T-helper 1 cell treated with Interleukin-12 subunit alpha and Interleukin-12 subunit beta and Interleukin-4 antibody, amounts not matched to agents 30 μg/mL and 1 μg/mL, for 36 hours (primary cell): ENCODE measurements at regions not wholly inside any gene's neighbourhood (a gene's known extent, or its start where the extent isn't known, plus 50 kb on each side); places are given as distances from the start of the nearest gene placed in this dataset.

Source experiments
- H3K27ac Mint-ChIP-seq: one replicate; pipeline ENCODE4 v1.8.0; 2021; ENCODE audit warnings: mild to moderate bottlenecking, mixed read lengths
- H3K27me3 Mint-ChIP-seq: one replicate; pipeline ENCODE4 v1.8.0; 2021; ENCODE audit warnings: low read depth, mixed read lengths
- H3K36me3 Mint-ChIP-seq: one replicate; pipeline ENCODE4 v1.8.0; 2021; ENCODE audit warnings: low read depth, mixed read lengths
- H3K4me1 Mint-ChIP-seq: one replicate; pipeline ENCODE4 v1.8.0; 2021; ENCODE audit warnings: low read depth, mixed read lengths
- H3K4me3 Mint-ChIP-seq: one replicate; pipeline ENCODE4 v1.8.0; 2021; ENCODE audit warnings: mild to moderate bottlenecking, moderate library complexity, mixed read lengths
- H3K9me3 Mint-ChIP-seq: one replicate; pipeline ENCODE4 v1.8.0; 2021; ENCODE audit warnings: mixed read lengths

DNA sequence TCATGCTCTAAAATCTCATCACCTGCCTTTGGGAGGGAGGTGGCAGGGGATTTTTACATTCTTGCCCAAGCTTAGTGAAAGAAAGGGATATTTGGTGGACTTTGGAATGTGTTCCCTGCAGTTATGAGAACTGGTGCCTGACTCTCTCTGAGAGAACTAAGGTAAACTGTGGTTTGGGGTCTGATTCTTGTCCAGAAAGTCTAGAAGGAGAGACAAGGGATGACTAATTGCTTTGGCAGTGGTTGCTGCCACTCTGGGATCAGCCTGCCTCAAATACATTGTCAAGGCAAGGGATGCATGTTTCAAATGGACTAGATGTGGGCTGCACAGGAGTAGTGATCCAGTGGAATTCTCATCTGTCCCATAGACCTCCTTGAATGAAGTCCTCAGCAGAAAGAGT lies 115.2 kb downstream of the DDIT4L start:
- Mint-ChIP-seq H3K4me3 (no peak overlapping the region), H3K27ac (no peak overlapping the region), H3K4me1 (peaks cover 12% of the 10 kb centered on the region), H3K9me3 (peaks cover 10% of the 10 kb centered on the region), H3K27me3 (no peaks in the 10 kb centered on the region), H3K36me3 (peaks cover 10% of the 10 kb centered on the region)

DNA sequence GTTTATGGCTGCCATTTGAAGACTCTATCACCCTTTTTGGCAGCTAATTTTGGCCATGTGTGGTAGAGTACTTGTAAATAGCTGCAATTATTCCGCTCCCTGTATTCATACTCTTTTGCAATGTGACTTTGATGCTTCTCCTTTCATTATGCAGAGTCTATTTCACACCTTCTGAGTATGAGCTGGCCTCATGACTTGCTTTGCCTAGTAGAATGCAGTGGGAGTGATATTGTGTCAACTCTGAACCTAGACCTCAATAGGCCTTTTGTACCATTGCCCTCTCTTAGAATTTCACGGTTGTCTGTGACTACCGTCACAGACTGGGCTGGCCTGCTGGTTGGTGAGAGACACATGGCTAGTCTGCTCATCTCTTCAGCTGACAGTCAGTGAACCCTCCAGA lies 118.8 kb downstream of the DDIT4L start:
- Mint-ChIP-seq H3K4me3 (no peak overlapping the region), H3K4me1 (no peaks in the 10 kb centered on the region), H3K27me3 (peaks cover 5% of the 10 kb centered on the region), H3K36me3 (no peaks in the 10 kb centered on the region), H3K27ac (no peak overlapping the region), H3K9me3 (no peaks in the 10 kb centered on the region)

DNA sequence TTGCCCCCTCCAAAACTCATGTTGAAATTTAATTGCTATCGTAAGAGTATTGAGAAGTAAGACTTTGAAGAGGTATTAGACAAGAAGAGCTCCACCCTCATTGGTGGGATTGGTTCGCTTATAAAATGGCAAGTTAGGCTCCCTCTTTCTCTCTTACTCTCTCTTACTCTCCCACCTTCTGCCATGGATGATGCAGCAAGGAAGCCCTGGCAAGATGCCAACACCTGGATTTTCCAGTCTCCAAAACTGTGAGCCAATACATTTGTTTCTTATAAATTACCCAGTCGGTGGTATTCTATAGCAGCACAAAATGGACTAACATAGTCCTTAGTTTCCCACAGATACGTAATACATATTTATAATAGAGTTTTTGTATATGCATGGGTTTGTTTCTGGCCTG lies 119.4 kb downstream of the DDIT4L start:
- Mint-ChIP-seq H3K4me3 (no peak overlapping the region), H3K27ac (no peak overlapping the region), H3K4me1 (no peaks in the 10 kb centered on the region), H3K36me3 (no peaks in the 10 kb centered on the region), H3K9me3 (no peaks in the 10 kb centered on the region), H3K27me3 (peaks cover 5% of the 10 kb centered on the region)

DNA sequence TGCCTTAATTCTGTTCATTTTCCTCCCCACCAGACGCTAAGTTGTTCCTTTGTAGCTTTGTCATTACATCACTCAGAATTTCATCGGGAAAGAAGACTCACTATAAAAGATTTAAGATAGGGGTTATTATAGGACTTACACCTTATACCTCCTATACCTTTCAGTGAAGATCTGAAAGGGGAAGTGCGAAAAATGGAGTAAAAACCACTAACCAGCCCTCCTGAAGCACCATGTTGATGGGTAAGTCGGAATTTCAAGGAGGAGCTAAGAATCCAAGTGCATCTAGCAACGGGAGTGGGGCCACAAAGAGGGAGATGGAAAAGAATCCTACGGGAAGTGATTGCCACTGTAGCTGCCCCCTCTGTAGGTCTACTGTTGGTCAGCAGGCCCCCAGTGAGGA lies 119.1 kb upstream of the H2AZ1 start:
- Mint-ChIP-seq H3K27me3 (peaks cover 5% of the 10 kb centered on the region), H3K4me1 (no peaks in the 10 kb centered on the region), H3K4me3 (no peak overlapping the region), H3K27ac (no peak overlapping the region), H3K9me3 (no peaks in the 10 kb centered on the region), H3K36me3 (no peaks in the 10 kb centered on the region)

DNA sequence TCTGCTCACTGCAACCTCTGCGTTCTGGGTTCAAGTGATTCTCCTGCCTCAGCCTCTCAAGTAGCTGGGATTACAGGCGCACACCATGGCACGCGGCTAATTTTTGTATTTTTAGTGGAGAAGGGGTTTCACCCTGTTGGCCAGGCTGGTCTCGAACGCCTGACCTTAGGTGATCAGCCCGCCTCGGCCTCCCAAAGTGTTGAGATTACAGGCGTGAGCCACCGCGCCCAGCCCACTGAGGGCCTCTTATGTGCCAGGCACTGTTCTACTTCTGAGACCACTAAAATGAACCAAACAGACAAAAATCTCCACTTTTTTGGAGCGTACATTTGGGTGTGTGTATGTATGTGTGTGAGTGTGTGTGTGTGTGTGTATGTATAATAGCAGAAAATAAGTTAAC lies 117.2 kb upstream of the H2AZ1 start:
- peaks cover 8% of the 10 kb centered on the region for H3K27me3 Mint-ChIP-seq
- no peak overlapping the region for H3K4me3 Mint-ChIP-seq
- no peaks in the 10 kb centered on the region for H3K36me3 Mint-ChIP-seq
- no peaks in the 10 kb centered on the region for H3K4me1 Mint-ChIP-seq
- no peak overlapping the region for H3K27ac Mint-ChIP-seq
- H3K9me3 Mint-ChIP-seq, result no peaks in the 10 kb centered on the region

DNA sequence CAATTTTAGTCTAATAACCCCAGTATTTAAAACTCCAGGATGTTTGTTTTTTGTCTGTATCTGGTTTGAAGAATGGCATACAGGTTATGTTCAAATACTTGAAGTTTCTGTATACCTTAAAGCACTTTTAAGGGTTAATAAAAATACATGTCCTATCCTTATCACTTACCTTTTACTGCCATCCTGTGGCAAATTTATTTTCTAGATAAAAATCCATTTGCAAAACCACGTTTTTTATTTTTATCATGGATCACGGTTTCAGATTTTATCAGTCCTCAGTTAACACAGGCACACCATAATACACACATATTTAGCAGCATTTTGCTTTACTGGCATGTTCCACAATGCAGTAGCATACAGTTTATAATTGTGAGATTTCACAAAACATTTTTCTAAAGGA lies 113.3 kb upstream of the H2AZ1 start:
- no peaks in the 10 kb centered on the region for H3K9me3 Mint-ChIP-seq
- H3K36me3 Mint-ChIP-seq, result no peaks in the 10 kb centered on the region
- H3K27ac Mint-ChIP-seq, result no peak overlapping the region
- H3K4me1 Mint-ChIP-seq, result no peaks in the 10 kb centered on the region
- H3K27me3 Mint-ChIP-seq, result peaks cover 4% of the 10 kb centered on the region
- no peak overlapping the region for H3K4me3 Mint-ChIP-seq

DNA sequence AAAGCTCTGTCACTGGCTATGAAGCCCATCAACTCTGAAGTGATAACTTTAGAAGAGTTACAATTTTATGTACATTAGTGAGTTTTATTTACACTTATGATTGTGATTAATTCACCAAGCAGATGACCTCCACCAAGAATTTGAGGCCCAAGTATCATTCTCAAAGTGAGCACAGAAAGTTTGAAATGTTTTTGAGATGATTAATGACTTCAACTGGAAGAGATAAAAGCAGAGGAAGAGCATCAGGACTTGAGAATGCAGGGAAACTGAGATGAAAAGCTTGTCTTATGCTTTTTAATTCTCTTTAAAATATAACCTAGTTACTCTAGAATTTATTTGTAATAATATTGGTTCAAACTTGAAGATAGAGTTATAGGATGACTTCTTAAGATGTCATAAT lies 112.8 kb upstream of the H2AZ1 start:
- Mint-ChIP-seq H3K4me1 (no peaks in the 10 kb centered on the region), H3K27ac (no peak overlapping the region), H3K4me3 (no peak overlapping the region), H3K9me3 (no peaks in the 10 kb centered on the region), H3K36me3 (no peaks in the 10 kb centered on the region), H3K27me3 (peaks cover 4% of the 10 kb centered on the region)

DNA sequence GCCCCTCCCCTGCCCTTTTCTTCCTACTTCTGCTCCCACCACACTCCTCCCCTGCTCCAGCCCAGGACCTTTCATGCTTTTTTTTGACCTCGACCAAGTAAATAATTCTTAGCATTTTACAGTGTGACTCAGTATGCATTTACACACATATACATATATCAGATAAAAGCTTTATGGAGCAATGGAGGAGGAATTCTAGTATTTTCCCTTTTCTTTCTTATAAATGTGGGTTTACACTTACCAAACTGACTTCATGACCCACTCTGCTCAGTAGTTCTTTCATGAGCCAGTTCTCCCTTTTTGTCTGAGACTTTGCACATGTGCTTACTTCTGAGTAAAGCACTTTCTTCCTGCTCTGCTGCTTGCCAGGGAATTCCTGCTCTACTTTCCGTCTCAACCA lies 111.8 kb upstream of the H2AZ1 start:
- Mint-ChIP-seq H3K4me3 (no peak overlapping the region), H3K9me3 (no peaks in the 10 kb centered on the region), H3K27ac (no peak overlapping the region), H3K4me1 (no peaks in the 10 kb centered on the region), H3K27me3 (peaks cover 4% of the 10 kb centered on the region), H3K36me3 (no peaks in the 10 kb centered on the region)

DNA sequence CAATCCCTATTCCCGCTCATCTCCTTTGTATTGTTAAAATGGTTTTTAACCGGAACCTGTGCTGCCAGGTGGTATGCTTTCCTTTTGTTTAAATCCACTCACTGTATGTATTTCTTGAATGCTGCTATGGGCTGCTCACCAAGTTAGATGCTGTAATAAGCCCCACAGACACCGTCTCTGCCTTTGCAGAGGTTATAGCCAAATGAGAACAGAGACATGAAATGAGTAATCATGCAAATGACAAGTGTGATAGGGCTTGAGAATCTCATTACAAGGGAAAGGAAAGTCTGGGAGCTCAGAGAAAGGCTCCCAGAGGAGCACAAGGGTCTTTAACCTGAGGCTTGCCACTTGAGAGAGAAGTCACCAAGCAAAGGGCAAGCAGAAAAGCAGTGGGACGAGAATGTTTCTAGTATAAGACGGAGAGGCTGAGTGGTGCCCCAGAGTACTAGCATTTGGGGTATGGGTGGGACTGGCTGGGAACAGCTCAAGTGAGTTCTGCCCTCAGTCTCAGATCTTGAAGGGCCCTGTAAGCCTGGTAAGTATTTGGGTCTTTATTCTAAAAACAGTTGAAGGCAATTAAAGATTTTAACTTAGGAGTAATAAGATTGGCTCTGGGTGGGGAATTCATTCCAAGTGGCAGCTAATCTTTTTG lies 110.8 kb upstream of the H2AZ1 start:
- Mint-ChIP-seq H3K27ac (no peak overlapping the region), H3K9me3 (no peaks in the 10 kb centered on the region), H3K27me3 (peaks cover 8% of the 10 kb centered on the region), H3K4me1 (no peaks in the 10 kb centered on the region), H3K4me3 (no peak overlapping the region), H3K36me3 (no peaks in the 10 kb centered on the region)

DNA sequence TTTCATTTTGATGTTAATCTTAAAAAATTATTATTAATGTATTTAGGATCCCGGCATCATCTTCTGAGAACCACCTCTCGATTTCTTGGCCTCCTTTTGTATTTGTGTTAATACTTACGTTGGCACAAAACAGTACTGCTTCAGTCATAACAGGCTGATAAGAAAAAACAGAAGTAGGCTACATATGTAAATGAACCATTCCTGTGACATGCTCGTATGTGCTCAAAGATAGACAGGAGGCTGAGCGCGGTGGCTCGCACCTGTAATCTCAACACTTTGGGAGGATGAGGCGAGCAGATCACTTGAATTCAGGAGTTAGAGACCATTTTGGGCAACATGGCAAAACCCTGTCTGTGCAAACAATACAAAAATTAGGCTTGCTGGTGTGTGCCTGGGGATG lies 109.4 kb upstream of the H2AZ1 start:
- H3K4me1 Mint-ChIP-seq, result no peaks in the 10 kb centered on the region

DNA sequence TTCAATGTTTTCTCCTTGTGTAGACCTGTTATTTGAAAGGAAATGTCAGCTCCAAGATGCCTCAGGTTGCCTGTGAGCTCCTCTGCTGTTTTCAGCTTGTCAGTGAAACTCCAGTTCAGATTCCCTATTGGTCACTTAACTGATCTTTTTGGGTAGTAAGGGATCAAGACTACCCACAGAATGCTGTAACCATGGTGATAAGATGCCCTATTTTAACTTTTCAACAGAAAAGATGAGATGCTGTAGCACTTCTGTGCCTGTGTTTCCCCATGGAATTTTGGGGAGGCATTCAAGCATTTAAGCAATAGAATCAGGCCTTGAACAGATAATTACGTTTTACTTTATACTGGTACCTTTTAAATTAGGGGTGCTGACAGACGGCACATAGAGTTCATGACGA lies 106.6 kb upstream of the H2AZ1 start:
- Mint-ChIP-seq H3K9me3 (no peaks in the 10 kb centered on the region), H3K27me3 (peaks cover 11% of the 10 kb centered on the region), H3K27ac (no peak overlapping the region), H3K36me3 (no peaks in the 10 kb centered on the region), H3K4me3 (no peak overlapping the region), H3K4me1 (no peaks in the 10 kb centered on the region)

More for the DNA sequence above, 109.4 kb upstream of the H2AZ1 start:
- Mint-ChIP-seq H3K4me3 (no peak overlapping the region), H3K27ac (no peak overlapping the region), H3K27me3 (peaks cover 15% of the 10 kb centered on the region), H3K36me3 (no peaks in the 10 kb centered on the region), H3K9me3 (no peaks in the 10 kb centered on the region)

DNA sequence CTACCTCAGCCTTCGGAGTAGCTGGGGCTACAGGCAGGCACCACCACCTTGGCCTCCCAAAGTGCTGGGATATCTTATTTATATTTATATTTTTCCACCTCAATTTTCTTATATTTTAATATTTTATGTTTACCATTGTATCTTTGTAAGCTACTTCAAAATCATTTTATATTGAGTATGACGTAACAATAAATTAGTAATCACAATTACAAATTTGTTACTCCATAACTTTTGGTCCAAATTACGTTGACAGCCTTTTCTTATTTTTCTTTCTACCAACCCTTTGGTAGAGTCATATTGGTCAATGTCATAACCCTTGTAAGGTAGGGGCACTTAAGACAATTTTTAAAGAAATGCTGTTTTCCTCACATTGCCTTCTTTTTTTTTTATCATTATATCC lies 104.0 kb upstream of the H2AZ1 start:
- Mint-ChIP-seq H3K27ac (no peak overlapping the region), H3K4me1 (no peaks in the 10 kb centered on the region), H3K9me3 (no peaks in the 10 kb centered on the region)

DNA sequence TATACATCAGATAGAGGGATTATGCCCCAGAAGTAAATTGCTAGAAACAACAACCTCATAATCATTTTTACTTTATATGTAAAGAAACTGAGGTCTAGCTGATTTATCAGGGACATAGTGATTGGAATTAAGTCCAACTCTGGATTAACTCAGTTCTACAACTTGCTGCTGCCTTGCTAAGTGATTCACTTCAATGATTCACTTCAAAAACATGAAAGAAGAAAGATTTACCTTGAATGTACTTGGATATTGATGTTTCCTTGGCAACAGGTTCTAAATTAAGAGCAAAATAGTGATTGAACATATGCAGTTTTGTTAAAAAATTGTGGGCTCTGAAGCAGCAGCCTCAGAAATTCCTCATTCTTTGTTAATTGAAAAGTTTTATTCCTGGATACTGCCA lies 99.8 kb upstream of the H2AZ1 start:
- Mint-ChIP-seq H3K27me3 (peaks cover 1% of the 10 kb centered on the region), H3K27ac (no peak overlapping the region), H3K36me3 (no peaks in the 10 kb centered on the region), H3K9me3 (peaks cover 4% of the 10 kb centered on the region), H3K4me3 (no peak overlapping the region), H3K4me1 (no peaks in the 10 kb centered on the region)

More for the DNA sequence above, 104.0 kb upstream of the H2AZ1 start:
- peaks cover 11% of the 10 kb centered on the region for H3K27me3 Mint-ChIP-seq
- no peaks in the 10 kb centered on the region for H3K36me3 Mint-ChIP-seq
- H3K4me3 Mint-ChIP-seq, result no peak overlapping the region

DNA sequence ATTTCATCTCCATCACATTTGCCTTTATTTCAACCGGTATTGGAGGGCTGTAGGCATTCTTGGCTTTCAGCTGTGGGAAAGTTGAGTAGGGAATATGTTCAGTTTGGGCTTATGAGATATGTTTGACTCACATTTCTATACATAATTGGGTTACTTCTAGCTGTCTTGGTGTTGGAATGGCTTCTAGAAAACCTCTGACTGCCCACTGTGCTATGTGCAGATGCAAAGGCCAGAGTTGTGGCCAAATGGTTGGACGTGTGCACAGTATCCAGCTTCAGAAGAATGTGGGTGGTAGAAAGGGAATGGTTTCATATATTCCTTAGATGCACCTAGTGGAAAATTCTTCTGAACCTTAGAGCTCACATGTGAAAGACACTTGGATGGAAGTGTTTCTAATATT lies 92.6 kb upstream of the H2AZ1 start:
- Mint-ChIP-seq H3K36me3 (no peaks in the 10 kb centered on the region), H3K9me3 (peaks cover 6% of the 10 kb centered on the region), H3K27me3 (no peaks in the 10 kb centered on the region), H3K4me1 (no peaks in the 10 kb centered on the region), H3K27ac (no peak overlapping the region), H3K4me3 (no peak overlapping the region)

DNA sequence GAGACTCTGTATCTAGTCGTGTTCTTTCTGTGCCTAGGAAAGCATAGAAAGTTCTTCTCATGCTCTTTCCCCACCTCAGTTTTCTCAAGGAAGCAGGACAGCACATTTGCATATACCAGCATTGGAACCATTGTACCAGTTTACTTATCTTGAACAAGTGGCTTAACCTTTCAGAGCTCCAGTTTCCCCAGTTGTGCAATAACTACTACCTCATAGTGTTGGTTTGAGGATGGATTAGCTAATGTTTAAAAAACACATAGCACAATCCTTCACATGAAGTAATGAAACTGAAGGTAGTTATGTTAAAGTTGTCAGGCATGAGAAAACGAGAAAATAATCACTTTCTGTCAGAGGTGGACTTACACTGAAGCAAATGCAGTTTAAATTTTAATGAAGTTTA lies 92.2 kb upstream of the H2AZ1 start:
- Mint-ChIP-seq H3K9me3 (peaks cover 6% of the 10 kb centered on the region), H3K27me3 (no peaks in the 10 kb centered on the region), H3K4me1 (no peaks in the 10 kb centered on the region), H3K27ac (no peak overlapping the region), H3K36me3 (no peaks in the 10 kb centered on the region), H3K4me3 (no peak overlapping the region)

DNA sequence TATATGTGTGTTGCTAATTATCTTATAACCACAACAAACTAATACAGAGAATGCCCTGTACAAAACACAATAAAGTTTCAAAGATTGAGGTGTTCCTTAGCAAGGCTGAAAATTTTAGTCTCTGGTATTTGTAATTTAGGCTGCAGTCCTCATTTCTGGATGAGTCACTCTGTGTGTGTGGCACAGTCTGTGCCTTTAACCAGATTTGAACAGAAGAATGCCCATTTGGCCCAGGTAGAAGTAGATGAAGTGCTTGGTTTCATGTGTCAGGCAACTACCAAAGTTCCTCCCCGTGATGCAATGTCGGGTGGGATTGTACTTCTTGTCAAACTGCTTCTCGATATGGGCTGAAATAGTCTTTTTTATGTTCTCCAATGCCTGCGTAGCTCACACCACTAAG lies 91.6 kb upstream of the H2AZ1 start:
- H3K27me3 Mint-ChIP-seq, result no peaks in the 10 kb centered on the region
- H3K9me3 Mint-ChIP-seq, result peaks cover 10% of the 10 kb centered on the region
- no peaks in the 10 kb centered on the region for H3K36me3 Mint-ChIP-seq
- no peak overlapping the region for H3K4me3 Mint-ChIP-seq
- H3K4me1 Mint-ChIP-seq, result no peaks in the 10 kb centered on the region
- no peak overlapping the region for H3K27ac Mint-ChIP-seq
